Stimulated activated CD4-positive, alpha-beta T cell treated with anti-CD3 and anti-CD28 coated beads, Interleukin-4, amount 100 ng/mL, for 48 hours (primary cell): ENCODE measurements at regions not wholly inside any gene's neighbourhood (a gene's known extent, or its start where the extent isn't known, plus 50 kb on each side); places are given as distances from the start of the nearest gene placed in this dataset.

Experiments
- DNase-seq, 2 donors: peaks; one replicate each; pipeline ENCODE4 v3.0.0-alpha.2; 2020; ENCODE audit warnings: low read depth in 2 of 2

GRCh38 chr6:139931747-139932146 lies 557.3 kb upstream of the CITED2 start:
- DNase-seq, result no peak

- DNase-seq, result no peak
Observed at GRCh38 chr6:139927742-139928305, 553.4 kb upstream of the CITED2 start.

- DNase-seq, result no peak
Observed at GRCh38 chr6:139927236-139927635, 552.8 kb upstream of the CITED2 start.

GRCh38 chr6:139926711-139927110 lies 552.3 kb upstream of the CITED2 start:
- DNase-seq, result no peak

GRCh38 chr6:139925894-139926641 lies 551.6 kb upstream of the CITED2 start:
- no peak for DNase-seq

GRCh38 chr6:139923964-139924475 lies 549.6 kb upstream of the CITED2 start:
- DNase-seq, result no peak

- no peak for DNase-seq
Observed at GRCh38 chr6:139922236-139922635, 547.8 kb upstream of the CITED2 start.

GRCh38 chr6:139920776-139921100 lies 546.3 kb upstream of the CITED2 start:
- DNase-seq, result no peak

- DNase-seq, result no peak
Observed at GRCh38 chr6:139920027-139920775, 545.8 kb upstream of the CITED2 start.

- no peak for DNase-seq
Observed at GRCh38 chr6:139919107-139920026, 544.9 kb upstream of the CITED2 start.

- DNase-seq, result no peak
Observed at GRCh38 chr6:139917951-139918630, 543.6 kb upstream of the CITED2 start.

GRCh38 chr6:139914910-139915309 lies 540.5 kb upstream of the CITED2 start:
- DNase-seq, result no peak

GRCh38 chr6:139912735-139913400 lies 538.4 kb upstream of the CITED2 start:
- no peak for DNase-seq

- DNase-seq, result no peak
Observed at GRCh38 chr6:139909992-139910391, 535.5 kb upstream of the CITED2 start.

- no peak for DNase-seq
Observed at GRCh38 chr6:139905404-139906052, 531.1 kb upstream of the CITED2 start.

GRCh38 chr6:139904568-139904967 lies 530.1 kb upstream of the CITED2 start:
- no peak for DNase-seq

GRCh38 chr6:139904158-139904533 lies 529.7 kb upstream of the CITED2 start:
- no peak for DNase-seq

- no peak for DNase-seq
Observed at GRCh38 chr6:139903411-139904157, 529.1 kb upstream of the CITED2 start.

GRCh38 chr6:139895205-139895793 lies 520.9 kb upstream of the CITED2 start:
- no peak for DNase-seq
